Activated CD4-positive, alpha-beta T cell treated with anti-CD3 and anti-CD28 coated beads, Interleukin-2, amount 10 ng/mL, durations not matched to agents 7 days and 5 days (primary cell): ENCODE measurements at regions not wholly inside any gene's neighbourhood (a gene's known extent, or its start where the extent isn't known, plus 50 kb on each side); places are given as distances from the start of the nearest gene placed in this dataset.

ENCODE experiments used
- CTCF ChIA-PET: fragments of 350-600 bp; sonication (Branson Sonifier 250); formaldehyde crosslinking; loops from one replicate; lab custom pipeline; 2021; ENCODE audit warnings: antibody characterized with exemption; lab: Charles Lee
- POLR2A ChIA-PET: fragments of 350-600 bp; sonication (Branson Sonifier 250); formaldehyde crosslinking; loops from one replicate; lab custom pipeline; 2021; ENCODE audit warnings: antibody characterized with exemption; lab: Charles Lee
- DNase-seq: peaks from one replicate; pipeline ENCODE4 v3.0.0-alpha.2; 2020
- H3K27ac Mint-ChIP-seq: one replicate; pipeline ENCODE4 v1.8.0; 2021; ENCODE audit warnings: mild to moderate bottlenecking, moderate library complexity, mixed read lengths
- H3K27me3 Mint-ChIP-seq: one replicate; pipeline ENCODE4 v1.8.0; 2021; ENCODE audit warnings: mixed read lengths
- H3K36me3 Mint-ChIP-seq: one replicate; pipeline ENCODE4 v1.8.0; 2021; ENCODE audit warnings: low read depth, mixed read lengths
- H3K4me1 Mint-ChIP-seq: one replicate; pipeline ENCODE4 v1.8.0; 2021; ENCODE audit warnings: mixed read lengths
- H3K4me3 Mint-ChIP-seq: one replicate; pipeline ENCODE4 v1.8.0; 2021; ENCODE audit warnings: mild to moderate bottlenecking, moderate library complexity, mixed read lengths
- H3K9me3 Mint-ChIP-seq: one replicate; pipeline ENCODE4 v1.8.0; 2021; ENCODE audit warnings: mixed read lengths

DNA sequence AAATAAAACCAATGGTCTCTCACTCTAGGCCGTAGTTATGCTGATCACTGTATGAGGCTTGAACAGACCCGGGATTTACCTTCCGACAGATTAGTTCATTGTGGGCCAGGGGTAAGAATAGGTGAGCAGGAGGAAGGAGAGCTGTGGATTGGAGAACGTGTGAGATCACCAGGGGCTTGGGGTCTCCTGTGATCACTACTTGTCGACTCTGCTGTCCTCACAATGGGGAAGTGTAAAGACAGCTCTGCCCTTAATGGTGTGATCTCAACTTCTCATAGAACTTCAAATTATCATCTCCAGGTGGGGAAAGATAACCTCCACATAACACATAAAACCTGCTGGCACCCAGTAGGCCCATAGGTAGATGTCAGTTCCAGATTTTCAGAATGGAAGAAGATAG lies 56.2 kb upstream of the RPS6KA3 start:
- Mint-ChIP-seq H3K27ac (no peak overlapping the region), H3K4me1 (peaks cover 18% of the 10 kb centered on the region), H3K9me3 (no peaks in the 10 kb centered on the region), H3K4me3 (no peak overlapping the region), H3K36me3 (no peaks in the 10 kb centered on the region), H3K27me3 (no peaks in the 10 kb centered on the region)
- no peak for DNase-seq
- POLR2A ChIA-PET = no interaction called here
- CTCF ChIA-PET = no interaction called here

GRCh38 chrX:20320461-20321159 lies 53.9 kb upstream of the RPS6KA3 start:
- H3K4me3 Mint-ChIP-seq = peak overlapping the region; percentile 37
- CTCF ChIA-PET = no interaction called here
- no peaks in the 10 kb centered on the region for H3K9me3 Mint-ChIP-seq
- H3K27me3 Mint-ChIP-seq = no peaks in the 10 kb centered on the region
- no peaks in the 10 kb centered on the region for H3K36me3 Mint-ChIP-seq
- H3K27ac Mint-ChIP-seq = peak overlapping the region; percentile 43
- peaks cover 22% of the 10 kb centered on the region for H3K4me1 Mint-ChIP-seq
- peak; percentile 26 for DNase-seq
- POLR2A ChIA-PET = no interaction called here

DNA sequence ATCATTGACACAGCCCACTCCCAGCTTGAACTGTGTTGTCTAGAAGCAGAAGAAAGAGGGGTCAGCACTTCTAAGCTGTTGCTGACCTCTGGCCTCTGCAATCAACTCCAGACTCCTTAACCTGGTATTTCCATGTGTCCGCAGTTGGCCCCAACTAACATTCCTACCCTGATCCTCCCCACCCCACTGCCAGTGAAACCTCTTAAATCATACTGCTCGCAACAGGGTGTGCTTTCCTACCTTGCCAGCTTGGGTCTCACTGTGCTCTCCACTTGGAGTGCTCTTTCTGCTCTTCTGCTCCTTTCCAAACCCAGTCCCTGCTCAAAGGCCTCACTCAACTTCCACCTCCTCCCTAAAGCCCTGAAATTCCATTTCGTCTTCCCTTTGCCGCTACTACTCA lies 52.3 kb upstream of the RPS6KA3 start:
- H3K4me1 Mint-ChIP-seq = peaks cover 26% of the 10 kb centered on the region
- no peak for DNase-seq
- CTCF ChIA-PET = interaction anchor here (1.0 kb wide), 1 partner anchor 272 kb away, joined by 3 read pairs; no protein-coding TSS in a partner anchor

GRCh38 chrX:20317873-20318272 lies 51.2 kb upstream of the RPS6KA3 start:
- Mint-ChIP-seq H3K27me3 (no peaks in the 10 kb centered on the region), H3K4me1 (peaks cover 29% of the 10 kb centered on the region), H3K4me3 (no peak overlapping the region), H3K36me3 (no peaks in the 10 kb centered on the region), H3K27ac (no peak overlapping the region), H3K9me3 (no peaks in the 10 kb centered on the region)
- DNase-seq = no peak
- POLR2A ChIA-PET = no interaction called here
- CTCF ChIA-PET = interaction anchor here (1.0 kb wide), 1 partner anchor 271 kb away, joined by 3 read pairs; no protein-coding TSS in a partner anchor

More for the DNA sequence above, 52.3 kb upstream of the RPS6KA3 start:
- Mint-ChIP-seq H3K27me3 (no peaks in the 10 kb centered on the region), H3K27ac (no peak overlapping the region), H3K9me3 (no peaks in the 10 kb centered on the region), H3K36me3 (no peaks in the 10 kb centered on the region), H3K4me3 (no peak overlapping the region)
- POLR2A ChIA-PET = no interaction called here
